Type B pancreatic cell (in vitro differentiated cells): ENCODE measurements at regions not wholly inside any gene's neighbourhood (a gene's known extent, or its start where the extent isn't known, plus 50 kb on each side); places are given as distances from the start of the nearest gene placed in this dataset.
A peak's percentile ranks its signal among the peaks of the same experiment; 100 is the strongest.

Source experiments
- DNase-seq: peaks from one replicate; pipeline ENCODE4 v3.0.0; 2021; ENCODE audit warnings: mixed read lengths; ENCODE audit not compliant: unreplicated experiment; ENCODE audit errors: extremely low spot score
- H3K27ac Mint-ChIP-seq: 2 replicates; pipeline ENCODE4 v1.8.0; 2021; ENCODE audit warnings: mild to moderate bottlenecking, mixed read lengths
- H3K27me3 Mint-ChIP-seq: 2 replicates; pipeline ENCODE4 v1.8.0; 2021; ENCODE audit warnings: mixed read lengths
- H3K36me3 Mint-ChIP-seq: 2 replicates; pipeline ENCODE4 v1.8.0; 2021; ENCODE audit warnings: mixed read lengths
- H3K4me1 Mint-ChIP-seq: one replicate; pipeline ENCODE4 v1.8.0; 2021; ENCODE audit warnings: mixed read lengths; ENCODE audit not compliant: unreplicated experiment
- H3K4me3 Mint-ChIP-seq: 2 replicates; pipeline ENCODE4 v1.8.0; 2021; ENCODE audit warnings: mild to moderate bottlenecking, mixed read lengths
- H3K9me3 Mint-ChIP-seq: 2 replicates; pipeline ENCODE4 v1.8.0; 2021; ENCODE audit warnings: mixed read lengths
- CTCF ChIP-seq: fragments of 200-600 bp; sonication (generic); conservative IDR thresholded peaks from 2 replicates; pipeline ENCODE4 v1.5.0; 2021; ENCODE audit warnings: antibody characterized with exemption, mild to moderate bottlenecking

GRCh38 chr10:130244031-130244927 is 108.1 kb downstream of the GLRX3 start:
- Mint-ChIP-seq H3K27me3 (no peaks in the 10 kb centered on the region), H3K36me3 (no peaks in the 10 kb centered on the region), H3K4me1 (no peaks in the 10 kb centered on the region), H3K9me3 (peaks cover 4% of the 10 kb centered on the region), H3K4me3 (no peak overlapping the region), H3K27ac (no peak overlapping the region)
- no peak for TF ChIP-seq CTCF
- DNase-seq, result peak; percentile 45

DNA sequence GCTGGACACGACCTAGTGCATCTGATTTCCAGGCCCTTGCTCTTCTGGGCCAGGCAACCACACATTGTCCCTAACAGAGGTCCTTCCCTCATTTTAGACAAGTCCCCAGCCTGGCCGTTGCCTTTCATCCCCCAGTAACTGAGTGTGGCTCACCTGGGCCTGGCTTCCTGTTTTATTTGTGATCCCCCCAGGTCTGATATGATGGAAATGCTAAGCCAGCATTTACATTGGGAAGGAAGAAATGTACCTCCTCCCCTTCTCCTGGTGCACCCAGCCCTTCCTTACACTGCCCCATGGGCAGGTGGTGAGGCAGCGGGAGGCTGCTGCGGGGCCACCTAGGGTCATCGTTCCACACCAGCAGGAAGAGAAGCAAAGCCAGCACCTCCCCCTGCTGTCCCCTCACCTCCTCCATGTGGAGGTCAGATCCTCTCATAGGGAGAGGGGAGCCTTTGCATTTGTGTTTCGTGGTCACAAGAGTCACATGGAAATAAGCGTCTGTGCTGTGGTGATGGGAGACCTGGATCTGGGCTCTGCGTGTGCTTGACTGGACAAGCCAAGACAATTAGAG is 108.8 kb downstream of the GLRX3 start:
- Mint-ChIP-seq H3K27me3 (no peaks in the 10 kb centered on the region), H3K36me3 (no peaks in the 10 kb centered on the region), H3K27ac (no peak overlapping the region), H3K4me1 (no peaks in the 10 kb centered on the region), H3K4me3 (no peak overlapping the region), H3K9me3 (peaks cover 4% of the 10 kb centered on the region)
- DNase-seq, result no peak
- TF ChIP-seq CTCF, result no peak

GRCh38 chr10:130246113-130246512 is 109.9 kb downstream of the GLRX3 start:
- Mint-ChIP-seq H3K36me3 (no peaks in the 10 kb centered on the region), H3K27ac (no peak overlapping the region), H3K4me1 (no peaks in the 10 kb centered on the region), H3K4me3 (no peak overlapping the region), H3K9me3 (peaks cover 1% of the 10 kb centered on the region), H3K27me3 (no peaks in the 10 kb centered on the region)
- TF ChIP-seq CTCF, result no peak
- peak; percentile 11 for DNase-seq

- Mint-ChIP-seq H3K4me3 (no peak overlapping the region), H3K4me1 (no peaks in the 10 kb centered on the region), H3K36me3 (no peaks in the 10 kb centered on the region), H3K27me3 (no peaks in the 10 kb centered on the region), H3K9me3 (no peaks in the 10 kb centered on the region), H3K27ac (no peak overlapping the region)
- no peak for DNase-seq
- TF ChIP-seq CTCF, result no peak
Measured at GRCh38 chr10:130250127-130250526, 113.9 kb downstream of the GLRX3 start.

DNA sequence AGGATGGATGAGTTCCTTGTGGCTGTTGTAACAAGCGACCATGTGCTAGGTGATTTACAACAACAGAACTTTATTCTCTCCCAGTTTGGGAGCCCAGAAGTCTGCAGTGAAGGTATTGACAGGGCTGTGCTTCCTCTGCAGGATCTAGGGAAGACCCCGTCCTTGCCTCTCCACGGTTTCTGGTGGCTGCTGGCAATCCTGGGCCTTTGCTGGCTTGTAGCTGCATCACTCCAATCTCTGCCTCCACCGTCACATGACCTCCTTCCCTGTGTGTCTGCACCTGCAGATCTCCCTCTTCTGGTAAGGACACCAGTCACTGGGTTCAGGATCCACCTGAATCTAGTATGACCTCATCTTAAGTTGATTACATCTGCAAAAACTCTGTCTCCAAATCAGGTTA is 115.6 kb downstream of the GLRX3 start:
- H3K27me3 Mint-ChIP-seq, result no peaks in the 10 kb centered on the region
- DNase-seq, result no peak
- TF ChIP-seq CTCF, result no peak
- no peaks in the 10 kb centered on the region for H3K9me3 Mint-ChIP-seq
- no peaks in the 10 kb centered on the region for H3K4me1 Mint-ChIP-seq
- no peak overlapping the region for H3K27ac Mint-ChIP-seq
- H3K36me3 Mint-ChIP-seq, result no peaks in the 10 kb centered on the region
- H3K4me3 Mint-ChIP-seq, result no peak overlapping the region
